Fibroblast of lung (primary cell): ENCODE measurements at regions not wholly inside any gene's neighbourhood (a gene's known extent, or its start where the extent isn't known, plus 50 kb on each side); places are given as distances from the start of the nearest gene placed in this dataset.

Experiments used
- DNase-seq, 2 donors: peaks; one replicate each; pipeline versions ENCODE4 v3.0.0 to v3.0.0-alpha.2; 2010; ENCODE audit warnings: low read depth in 2 of 2
- H2AFZ ChIP-seq: 2 replicates; pipeline ENCODE4 v1.5.1; 2012; ENCODE audit warnings: low read length, control low read depth, inconsistent platforms
- H3K27ac ChIP-seq: 2 replicates; pipeline ENCODE4 v1.5.1; 2011; ENCODE audit warnings: low read length, control low read depth; ENCODE audit not compliant: insufficient read depth
- H3K27me3 ChIP-seq: 2 replicates; pipeline ENCODE4 v1.5.1; 2011; ENCODE audit warnings: mild to moderate bottlenecking, low read length; ENCODE audit not compliant: control insufficient read depth, insufficient read depth
- H3K36me3 ChIP-seq: 2 replicates; pipeline ENCODE4 v1.5.1; 2011; ENCODE audit warnings: low read length; ENCODE audit not compliant: control insufficient read depth, insufficient read depth
- H3K4me1 ChIP-seq: 2 replicates; pipeline ENCODE4 v1.5.1; 2011; ENCODE audit warnings: low read length; ENCODE audit not compliant: control insufficient read depth, insufficient read depth; ENCODE audit errors: extremely low read depth
- H3K4me2 ChIP-seq: 2 replicates; pipeline ENCODE4 v1.5.1; 2011; ENCODE audit warnings: low read length, control low read depth; ENCODE audit not compliant: insufficient read depth; ENCODE audit errors: extremely low read depth
- H3K4me3 ChIP-seq, 4 experiments: fragments of 200-600 bp in 1 of 4; sonication (generic) in 1 of 4; replicated peaks in 1 of 4; 2 replicates each; pipeline ENCODE4 v1.5.1; 2011 to 2016; ENCODE audit warnings: low read length in 4 of 4, low read depth in 3 of 4, mild to moderate bottlenecking in 3 of 4, control low read depth in 2 of 4, inconsistent platforms in 1 of 4, mixed read lengths in 1 of 4; ENCODE audit not compliant: insufficient read depth in 1 of 4; ENCODE audit errors: control extremely low read depth in 1 of 4
- H3K79me2 ChIP-seq: 2 replicates; pipeline ENCODE4 v1.5.1; 2012; ENCODE audit warnings: mild to moderate bottlenecking, low read length, inconsistent platforms; ENCODE audit not compliant: control insufficient read depth, insufficient read depth
- H3K9ac ChIP-seq: 2 replicates; pipeline ENCODE4 v1.5.1; 2011; ENCODE audit warnings: mild to moderate bottlenecking, low read length, control low read depth; ENCODE audit not compliant: insufficient read depth
- H3K9me3 ChIP-seq: 2 replicates; pipeline ENCODE4 v1.5.1; 2012; ENCODE audit warnings: low read depth, low read length; ENCODE audit not compliant: control insufficient read depth, insufficient read depth
- H4K20me1 ChIP-seq: 2 replicates; pipeline ENCODE4 v1.5.1; 2011; ENCODE audit warnings: low read length; ENCODE audit not compliant: control insufficient read depth, insufficient read depth; ENCODE audit errors: extremely low read depth
- EZH2 ChIP-seq: IDR thresholded peaks from 2 replicates; pipeline ENCODE4 v1.5.1; 2012; ENCODE audit warnings: low read length, control low read depth, mild to moderate bottlenecking; ENCODE audit errors: missing control alignments
- TF ChIP-seq, protein P1 (sequence below), 2 donors: IDR thresholded peaks in 1 of 2; conservative IDR thresholded peaks in 1 of 2; 1 replicate in 1 of 2; 2 replicates in 1 of 2; pipeline ENCODE4 v1.5.1; 2011 to 2012; ENCODE audit warnings: low read length in 2 of 2, control low read depth in 1 of 2, inconsistent platforms in 1 of 2, low read depth in 1 of 2, mild to moderate bottlenecking in 1 of 2

DNA sequence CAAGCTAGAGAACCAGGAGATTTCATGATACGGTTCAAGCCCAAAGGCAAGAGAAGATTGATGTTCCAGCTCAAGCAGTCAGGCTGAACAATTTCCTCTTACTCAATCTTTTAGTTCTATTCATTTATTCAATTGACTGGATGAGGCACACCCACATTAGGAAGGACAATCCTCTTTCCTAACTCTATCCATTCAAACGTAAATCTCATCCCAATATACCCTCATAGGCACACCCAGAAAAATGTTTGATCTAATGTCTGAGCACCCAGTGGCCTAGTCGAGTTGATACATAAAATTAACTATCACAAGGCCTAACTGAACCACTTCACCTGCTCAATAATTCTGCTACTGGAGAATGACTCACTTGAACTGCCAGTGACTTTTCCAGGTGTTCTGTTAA is 180.7 kb downstream of the RAD51AP2 start:
- H3K36me3 ChIP-seq = no peaks in the 10 kb centered on the region
- no peaks in the 10 kb centered on the region for H3K79me2 ChIP-seq
- H3K4me3 ChIP-seq = no peak overlapping the region
- DNase-seq = no peak
- no peak overlapping the region for H3K4me2 ChIP-seq
- no peaks in the 10 kb centered on the region for H4K20me1 ChIP-seq
- no peak overlapping the region for H3K27ac ChIP-seq
- no peak overlapping the region for H2AFZ ChIP-seq
- no peaks in the 10 kb centered on the region for H3K4me1 ChIP-seq
- no peak for TF ChIP-seq EZH2
- TF ChIP-seq, protein P1, sequence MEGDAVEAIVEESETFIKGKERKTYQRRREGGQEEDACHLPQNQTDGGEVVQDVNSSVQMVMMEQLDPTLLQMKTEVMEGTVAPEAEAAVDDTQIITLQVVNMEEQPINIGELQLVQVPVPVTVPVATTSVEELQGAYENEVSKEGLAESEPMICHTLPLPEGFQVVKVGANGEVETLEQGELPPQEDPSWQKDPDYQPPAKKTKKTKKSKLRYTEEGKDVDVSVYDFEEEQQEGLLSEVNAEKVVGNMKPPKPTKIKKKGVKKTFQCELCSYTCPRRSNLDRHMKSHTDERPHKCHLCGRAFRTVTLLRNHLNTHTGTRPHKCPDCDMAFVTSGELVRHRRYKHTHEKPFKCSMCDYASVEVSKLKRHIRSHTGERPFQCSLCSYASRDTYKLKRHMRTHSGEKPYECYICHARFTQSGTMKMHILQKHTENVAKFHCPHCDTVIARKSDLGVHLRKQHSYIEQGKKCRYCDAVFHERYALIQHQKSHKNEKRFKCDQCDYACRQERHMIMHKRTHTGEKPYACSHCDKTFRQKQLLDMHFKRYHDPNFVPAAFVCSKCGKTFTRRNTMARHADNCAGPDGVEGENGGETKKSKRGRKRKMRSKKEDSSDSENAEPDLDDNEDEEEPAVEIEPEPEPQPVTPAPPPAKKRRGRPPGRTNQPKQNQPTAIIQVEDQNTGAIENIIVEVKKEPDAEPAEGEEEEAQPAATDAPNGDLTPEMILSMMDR (conservative IDR thresholded peaks at IDR 0.05 in 1 of 2, IDR thresholded peaks at IDR 0.05 in 1 of 2; ENCODE audit: low read depth in 1 of 2, low read length in 2 of 2) = no peak
- H3K9ac ChIP-seq = no peak overlapping the region
- H3K9me3 ChIP-seq = no peaks in the 10 kb centered on the region
- H3K27me3 ChIP-seq = no peaks in the 10 kb centered on the region

DNA sequence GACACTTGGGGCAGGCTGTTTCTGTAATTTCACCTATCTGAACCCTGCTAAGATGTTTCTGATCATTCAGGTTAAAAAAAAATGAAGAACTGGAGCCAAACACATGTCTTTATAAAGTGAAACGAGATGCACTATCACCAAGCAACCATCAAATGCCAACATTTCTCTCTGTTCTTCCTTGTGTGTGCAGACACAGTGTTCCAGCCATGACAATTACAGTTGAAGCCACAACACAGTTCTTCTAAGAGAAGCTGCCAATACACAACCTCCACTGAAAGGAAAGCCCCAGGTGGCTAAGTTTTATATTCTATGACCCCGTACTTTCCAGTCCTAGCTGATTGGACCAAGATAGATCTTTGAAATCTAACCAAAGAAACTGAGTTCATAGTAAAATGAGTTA is 181.8 kb downstream of the RAD51AP2 start:
- Histone ChIP-seq H3K4me3 (no peak overlapping the region), H3K27me3 (no peaks in the 10 kb centered on the region), H3K9me3 (no peaks in the 10 kb centered on the region), H3K4me1 (no peaks in the 10 kb centered on the region), H3K36me3 (no peaks in the 10 kb centered on the region), H3K27ac (no peak overlapping the region), H3K4me2 (no peak overlapping the region), H3K9ac (no peak overlapping the region), H4K20me1 (no peaks in the 10 kb centered on the region), H3K79me2 (no peaks in the 10 kb centered on the region), H2AFZ (no peak overlapping the region)
- TF ChIP-seq EZH2 = no peak
- TF ChIP-seq, protein P1 (conservative IDR thresholded peaks at IDR 0.05 in 1 of 2, IDR thresholded peaks at IDR 0.05 in 1 of 2; ENCODE audit: low read depth in 1 of 2, low read length in 2 of 2) = no peak
- no peak for DNase-seq

DNA sequence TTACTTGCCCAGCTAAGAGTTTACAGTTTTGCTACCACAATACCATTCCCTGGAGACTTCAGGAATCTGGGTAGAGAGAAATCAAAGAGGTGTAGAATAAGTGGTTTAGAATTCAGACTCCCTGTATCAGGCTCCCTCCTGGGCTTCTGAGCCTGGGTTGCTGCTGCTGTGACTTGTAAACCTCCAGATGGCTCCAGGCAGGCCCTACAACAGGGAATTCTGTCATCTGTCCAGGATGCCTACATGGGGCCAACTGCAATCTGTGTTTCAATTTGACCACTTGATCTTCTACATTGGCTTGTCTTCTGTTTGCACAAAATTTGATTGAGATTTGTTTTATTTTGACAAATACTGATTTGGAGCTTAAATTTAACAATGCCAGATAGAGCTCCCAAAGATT is 183.9 kb downstream of the RAD51AP2 start:
- no peak overlapping the region for H3K9ac ChIP-seq
- no peaks in the 10 kb centered on the region for H3K27me3 ChIP-seq
- H3K4me3 ChIP-seq = no peak overlapping the region
- TF ChIP-seq, protein P1 (conservative IDR thresholded peaks at IDR 0.05 in 1 of 2, IDR thresholded peaks at IDR 0.05 in 1 of 2; ENCODE audit: low read depth in 1 of 2, low read length in 2 of 2) = no peak
- no peak for TF ChIP-seq EZH2
- H3K27ac ChIP-seq = no peak overlapping the region
- no peak overlapping the region for H3K4me2 ChIP-seq
- H2AFZ ChIP-seq = no peak overlapping the region
- no peaks in the 10 kb centered on the region for H3K9me3 ChIP-seq
- H3K36me3 ChIP-seq = no peaks in the 10 kb centered on the region
- H3K4me1 ChIP-seq = no peaks in the 10 kb centered on the region
- H4K20me1 ChIP-seq = no peaks in the 10 kb centered on the region
- H3K79me2 ChIP-seq = no peaks in the 10 kb centered on the region
- no peak for DNase-seq
